Panc1 (cell line): ENCODE measurements at regions not wholly inside any gene's neighbourhood (a gene's known extent, or its start where the extent isn't known, plus 50 kb on each side); places are given as distances from the start of the nearest gene placed in this dataset.

Experiments
- POLR2AphosphoS5 ChIP-seq: IDR thresholded peaks from 2 replicates; pipeline ENCODE4 v1.6.1; 2012; ENCODE audit warnings: mild to moderate bottlenecking, low read depth, low read length, moderate library complexity
- TF ChIP-seq, protein P1 (sequence below): fragments of 450-650 bp; IDR thresholded peaks from 2 replicates; pipeline ENCODE4 v1.5.1; 2017; ENCODE audit warnings: mild to moderate bottlenecking

GRCh38 chr13:109672545-109672944 is 113.8 kb downstream of the IRS2 start:
- no peak for TF ChIP-seq POLR2AphosphoS5
- TF ChIP-seq, protein P1, sequence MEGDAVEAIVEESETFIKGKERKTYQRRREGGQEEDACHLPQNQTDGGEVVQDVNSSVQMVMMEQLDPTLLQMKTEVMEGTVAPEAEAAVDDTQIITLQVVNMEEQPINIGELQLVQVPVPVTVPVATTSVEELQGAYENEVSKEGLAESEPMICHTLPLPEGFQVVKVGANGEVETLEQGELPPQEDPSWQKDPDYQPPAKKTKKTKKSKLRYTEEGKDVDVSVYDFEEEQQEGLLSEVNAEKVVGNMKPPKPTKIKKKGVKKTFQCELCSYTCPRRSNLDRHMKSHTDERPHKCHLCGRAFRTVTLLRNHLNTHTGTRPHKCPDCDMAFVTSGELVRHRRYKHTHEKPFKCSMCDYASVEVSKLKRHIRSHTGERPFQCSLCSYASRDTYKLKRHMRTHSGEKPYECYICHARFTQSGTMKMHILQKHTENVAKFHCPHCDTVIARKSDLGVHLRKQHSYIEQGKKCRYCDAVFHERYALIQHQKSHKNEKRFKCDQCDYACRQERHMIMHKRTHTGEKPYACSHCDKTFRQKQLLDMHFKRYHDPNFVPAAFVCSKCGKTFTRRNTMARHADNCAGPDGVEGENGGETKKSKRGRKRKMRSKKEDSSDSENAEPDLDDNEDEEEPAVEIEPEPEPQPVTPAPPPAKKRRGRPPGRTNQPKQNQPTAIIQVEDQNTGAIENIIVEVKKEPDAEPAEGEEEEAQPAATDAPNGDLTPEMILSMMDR, result no peak
